ENCODE measurements at regions not wholly inside any gene's neighbourhood (a gene's known extent, or its start where the extent isn't known, plus 50 kb on each side); places are given as distances from the start of the nearest gene placed in this dataset.

DNA sequence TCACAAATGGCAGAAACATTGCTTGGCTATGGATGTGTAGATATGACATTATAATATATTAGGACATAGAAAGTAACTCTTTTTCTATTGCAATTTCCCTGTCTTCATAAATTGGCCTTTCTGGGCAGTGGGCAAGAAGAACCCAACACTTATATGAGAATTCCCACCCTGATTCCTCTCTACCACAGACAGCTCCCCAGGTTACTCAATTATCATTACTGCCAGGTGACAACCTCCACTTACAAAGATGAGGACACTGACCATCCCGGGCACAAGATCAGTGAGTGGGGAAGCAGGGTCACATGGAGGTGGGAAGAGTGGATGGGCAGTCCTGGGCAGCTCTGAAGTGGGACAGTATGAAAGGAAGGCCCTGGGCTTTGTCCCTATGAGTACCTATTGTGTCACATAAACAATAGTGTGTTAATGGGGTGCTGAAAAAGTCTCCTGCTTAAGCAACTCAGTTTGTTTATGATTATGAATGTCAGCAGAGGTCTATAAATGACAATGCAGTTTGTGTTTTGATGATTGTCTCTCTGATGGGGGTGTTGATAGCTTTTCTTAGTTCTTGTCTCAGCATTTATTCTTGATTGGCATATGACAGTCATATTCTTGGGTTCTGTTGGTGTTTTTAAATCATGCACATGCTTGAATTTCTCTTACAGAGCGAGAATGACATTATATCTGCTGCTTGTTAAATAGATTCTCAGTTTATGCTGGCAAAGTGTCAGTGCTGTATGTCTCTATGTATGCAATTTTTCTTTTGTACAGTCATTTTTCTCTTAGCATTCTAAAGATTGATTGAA, 99.9 kb downstream of the SLIT2 start:
- no peak for TF ChIP-seq CTCF (IDR thresholded peaks at IDR 0.05)
- no peak for TF ChIP-seq POLR2A (IDR thresholded peaks at IDR 0.05)
